Keratinocyte (primary cell): ENCODE measurements at regions not wholly inside any gene's neighbourhood (a gene's known extent, or its start where the extent isn't known, plus 50 kb on each side); places are given as distances from the start of the nearest gene placed in this dataset.
A peak's percentile ranks its signal among the peaks of the same experiment; 100 is the strongest.

ENCODE experiments used
- DNase-seq: peaks from one replicate; pipeline ENCODE4 v3.0.0-alpha.2; 2011; ENCODE audit warnings: low read depth, missing footprints, low spot score
- FAIRE-seq: peaks from 2 replicates; lab custom pipeline; 2011; peaks lifted over from hg19 to GRCh38; lab: Jason Lieb, UNC
- H2AFZ ChIP-seq: 2 replicates; pipeline ENCODE4 v1.6.0; 2012; ENCODE audit warnings: low read length, control low read depth, inconsistent platforms; ENCODE audit not compliant: control insufficient read depth
- H3K27ac ChIP-seq: 2 replicates; pipeline ENCODE4 v1.5.1; 2011; ENCODE audit warnings: low read length; ENCODE audit not compliant: control insufficient read depth, insufficient read depth
- H3K27me3 ChIP-seq: 3 replicates; pipeline ENCODE4 v1.6.0; 2011; ENCODE audit warnings: low read length; ENCODE audit not compliant: control insufficient read depth, insufficient read depth; ENCODE audit errors: extremely low read depth
- H3K36me3 ChIP-seq, 2 experiments: 2 replicates in 1 of 2; 3 replicates in 1 of 2; pipeline ENCODE4 v1.5.1; 2011; ENCODE audit warnings: low read length in 2 of 2, mild to moderate bottlenecking in 1 of 2; ENCODE audit not compliant: control insufficient read depth in 2 of 2, insufficient read depth in 2 of 2; ENCODE audit errors: extremely low read depth in 1 of 2
- H3K4me1 ChIP-seq: 3 replicates; pipeline ENCODE4 v1.5.1; 2011; ENCODE audit warnings: low read length; ENCODE audit not compliant: control insufficient read depth, insufficient read depth; ENCODE audit errors: extremely low read depth
- H3K4me2 ChIP-seq: 3 replicates; pipeline ENCODE4 v1.6.0; 2011; ENCODE audit warnings: low read depth, low read length; ENCODE audit not compliant: control insufficient read depth, insufficient read depth; ENCODE audit errors: extremely low read depth
- H3K4me3 ChIP-seq, 3 experiments: fragments of 200-600 bp in 1 of 3; sonication (generic) in 1 of 3; 2 replicates in 2 of 3; 3 replicates in 1 of 3; pipeline ENCODE4 v1.5.1; 2011 to 2016; ENCODE audit warnings: low read length in 3 of 3, mild to moderate bottlenecking in 3 of 3, control low read depth in 2 of 3, inconsistent platforms in 1 of 3, low read depth in 1 of 3, mixed read lengths in 1 of 3, mixed run types in 1 of 3, moderate library complexity in 1 of 3; ENCODE audit not compliant: control insufficient read depth in 2 of 3, insufficient read depth in 2 of 3; ENCODE audit errors: extremely low read depth in 1 of 3
- H3K79me2 ChIP-seq: 2 replicates; pipeline ENCODE4 v1.6.0; 2012; ENCODE audit warnings: low read length; ENCODE audit not compliant: control insufficient read depth, insufficient read depth
- H3K9ac ChIP-seq: 3 replicates; pipeline ENCODE4 v1.6.0; 2011; ENCODE audit warnings: low read length; ENCODE audit not compliant: control insufficient read depth, insufficient read depth; ENCODE audit errors: extremely low read depth
- H3K9me1 ChIP-seq: 3 replicates; pipeline ENCODE4 v1.6.0; 2011; ENCODE audit warnings: low read length; ENCODE audit not compliant: control insufficient read depth, insufficient read depth; ENCODE audit errors: extremely low read depth
- H3K9me3 ChIP-seq: 2 replicates; pipeline ENCODE4 v1.5.1; 2012; ENCODE audit warnings: low read depth, low read length; ENCODE audit not compliant: control insufficient read depth
- H4K20me1 ChIP-seq: 3 replicates; pipeline ENCODE4 v1.6.0; 2011; ENCODE audit warnings: low read length; ENCODE audit not compliant: control insufficient read depth, insufficient read depth; ENCODE audit errors: extremely low read depth
- EZH2 ChIP-seq: IDR thresholded peaks from one replicate; pipeline ENCODE4 v1.6.1; 2012; ENCODE audit warnings: inconsistent platforms, mild to moderate bottlenecking, low read length, moderate library complexity
- dilution Hi-C: fragments of 300-500 bp; cut with MboI; formaldehyde crosslinking; loops from one replicate; pipeline ENCODE4 v1.7.0; 2020; ENCODE audit warnings: low sequenced_read_pairs; ENCODE audit not compliant: extremely low pct_ligation_motif_present
- TF ChIP-seq, protein P1 (sequence below), 3 experiments: IDR thresholded peaks in 1 of 3; conservative IDR thresholded peaks in 1 of 3; optimal IDR thresholded peaks in 1 of 3; 2 replicates in 2 of 3; 3 replicates in 1 of 3; pipeline versions ENCODE3 to v1.5.1; 2011; ENCODE audit warnings: low read length in 3 of 3, mild to moderate bottlenecking in 3 of 3, moderate library complexity in 2 of 3, control low read depth in 1 of 3, inconsistent platforms in 1 of 3; ENCODE audit not compliant: insufficient read depth in 2 of 3; ENCODE audit errors: extremely low read depth in 1 of 3

DNA sequence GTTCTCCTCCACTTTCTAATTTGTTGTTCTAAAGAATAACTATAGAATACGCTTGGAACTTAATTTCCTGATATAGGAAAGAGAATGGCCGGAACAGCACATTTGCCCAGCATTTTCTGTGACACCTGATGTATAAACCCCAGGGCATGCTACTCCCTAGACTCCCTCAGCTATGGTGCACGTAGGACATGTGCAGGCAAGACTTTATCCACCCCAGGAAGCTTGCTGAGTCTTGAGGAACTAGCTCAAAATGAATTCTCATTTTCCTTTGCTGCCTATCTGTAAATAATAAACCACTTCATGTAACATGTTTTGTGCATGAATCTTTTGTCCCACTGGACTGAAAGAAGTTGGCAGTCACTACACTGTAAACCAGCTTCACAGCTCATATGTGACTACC is 535.8 kb upstream of the SLITRK1 start:
- dilution Hi-C loops = no loop called here

DNA sequence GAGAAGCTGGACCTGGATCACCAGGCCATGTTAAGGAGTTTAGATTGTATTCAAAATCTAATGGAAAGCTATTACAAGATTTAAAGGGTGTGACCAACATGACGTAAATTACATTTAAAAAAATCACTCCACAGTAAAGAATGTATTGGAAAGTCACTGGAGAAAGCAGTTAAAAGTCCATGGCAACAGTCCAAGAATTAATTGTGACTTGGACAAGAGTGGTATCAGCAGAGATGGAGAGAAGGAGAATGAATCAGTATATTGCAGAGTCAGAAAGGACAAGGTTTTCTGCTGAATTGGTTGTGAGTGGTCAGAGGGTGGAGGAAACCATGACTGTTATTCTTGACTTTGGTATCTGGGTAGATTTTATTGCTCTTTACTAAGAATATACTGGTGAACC is 535.1 kb upstream of the SLITRK1 start:
- H3K9ac ChIP-seq = no peak overlapping the region
- dilution Hi-C loops = no loop called here
- no peak overlapping the region for H3K27ac ChIP-seq
- no peaks in the 10 kb centered on the region for H3K9me3 ChIP-seq
- no peaks in the 10 kb centered on the region for H3K9me1 ChIP-seq
- no peaks in the 10 kb centered on the region for H4K20me1 ChIP-seq
- no peak overlapping the region for H3K4me3 ChIP-seq
- no peaks in the 10 kb centered on the region for H3K27me3 ChIP-seq
- no peak for TF ChIP-seq EZH2
- TF ChIP-seq, protein P1, sequence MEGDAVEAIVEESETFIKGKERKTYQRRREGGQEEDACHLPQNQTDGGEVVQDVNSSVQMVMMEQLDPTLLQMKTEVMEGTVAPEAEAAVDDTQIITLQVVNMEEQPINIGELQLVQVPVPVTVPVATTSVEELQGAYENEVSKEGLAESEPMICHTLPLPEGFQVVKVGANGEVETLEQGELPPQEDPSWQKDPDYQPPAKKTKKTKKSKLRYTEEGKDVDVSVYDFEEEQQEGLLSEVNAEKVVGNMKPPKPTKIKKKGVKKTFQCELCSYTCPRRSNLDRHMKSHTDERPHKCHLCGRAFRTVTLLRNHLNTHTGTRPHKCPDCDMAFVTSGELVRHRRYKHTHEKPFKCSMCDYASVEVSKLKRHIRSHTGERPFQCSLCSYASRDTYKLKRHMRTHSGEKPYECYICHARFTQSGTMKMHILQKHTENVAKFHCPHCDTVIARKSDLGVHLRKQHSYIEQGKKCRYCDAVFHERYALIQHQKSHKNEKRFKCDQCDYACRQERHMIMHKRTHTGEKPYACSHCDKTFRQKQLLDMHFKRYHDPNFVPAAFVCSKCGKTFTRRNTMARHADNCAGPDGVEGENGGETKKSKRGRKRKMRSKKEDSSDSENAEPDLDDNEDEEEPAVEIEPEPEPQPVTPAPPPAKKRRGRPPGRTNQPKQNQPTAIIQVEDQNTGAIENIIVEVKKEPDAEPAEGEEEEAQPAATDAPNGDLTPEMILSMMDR (optimal IDR thresholded peaks at IDR 0.05 in 1 of 3, IDR thresholded peaks at IDR 0.05 in 1 of 3, conservative IDR thresholded peaks at IDR 0.05 in 1 of 3; ENCODE audit: extremely low read depth in 1 of 3, insufficient read depth in 2 of 3, low read length in 3 of 3) = no peak
- no peaks in the 10 kb centered on the region for H3K79me2 ChIP-seq
- peaks cover 7% of the 10 kb centered on the region for H3K4me1 ChIP-seq
- FAIRE-seq (peak; percentile 43), DNase-seq (no peak)
- no peak overlapping the region for H2AFZ ChIP-seq
- H3K36me3 ChIP-seq = no peaks in the 10 kb centered on the region
- H3K4me2 ChIP-seq = no peak overlapping the region

More for the DNA sequence above, 535.8 kb upstream of the SLITRK1 start:
- FAIRE-seq (peak; percentile 84), DNase-seq (no peak)
- no peaks in the 10 kb centered on the region for H3K9me1 ChIP-seq
- TF ChIP-seq, protein P1 (optimal IDR thresholded peaks at IDR 0.05 in 1 of 3, IDR thresholded peaks at IDR 0.05 in 1 of 3, conservative IDR thresholded peaks at IDR 0.05 in 1 of 3; ENCODE audit: extremely low read depth in 1 of 3, insufficient read depth in 2 of 3, low read length in 3 of 3) = no peak
- TF ChIP-seq EZH2 = no peak
- no peaks in the 10 kb centered on the region for H3K36me3 ChIP-seq
- H3K27me3 ChIP-seq = no peaks in the 10 kb centered on the region
- H3K4me2 ChIP-seq = peak overlapping the region; percentile 29
- no peak overlapping the region for H3K9ac ChIP-seq
- peak overlapping the region; percentile 90 for H2AFZ ChIP-seq
- H3K4me1 ChIP-seq = peaks cover 7% of the 10 kb centered on the region
- no peaks in the 10 kb centered on the region for H3K79me2 ChIP-seq
- H4K20me1 ChIP-seq = no peaks in the 10 kb centered on the region
- H3K9me3 ChIP-seq = no peaks in the 10 kb centered on the region
- H3K27ac ChIP-seq = no peak overlapping the region
- H3K4me3 ChIP-seq = peak overlapping the region in 1 of 3 experiments; percentile 3
